GM18505 (cell line): ENCODE measurements at regions not wholly inside any gene's neighbourhood (a gene's known extent, or its start where the extent isn't known, plus 50 kb on each side); places are given as distances from the start of the nearest gene placed in this dataset.

Source experiments
- ATAC-seq: cut with Tn5 transposase; IDR thresholded peaks from one replicate; pipeline ENCODE4 v1.9.1; 2021; ENCODE audit not compliant: unreplicated experiment
- POLR2A ChIP-seq: IDR thresholded peaks from 4 replicates; pipeline ENCODE4 v1.6.1; 2011; ENCODE audit warnings: borderline replicate concordance; ENCODE audit not compliant: insufficient read depth, insufficient read length; ENCODE audit errors: extremely low read depth

GRCh38 chr2:228283491-228284171 is 102.1 kb upstream of the SPHKAP start:
- TF ChIP-seq POLR2A, result no peak
- no peak for ATAC-seq

DNA sequence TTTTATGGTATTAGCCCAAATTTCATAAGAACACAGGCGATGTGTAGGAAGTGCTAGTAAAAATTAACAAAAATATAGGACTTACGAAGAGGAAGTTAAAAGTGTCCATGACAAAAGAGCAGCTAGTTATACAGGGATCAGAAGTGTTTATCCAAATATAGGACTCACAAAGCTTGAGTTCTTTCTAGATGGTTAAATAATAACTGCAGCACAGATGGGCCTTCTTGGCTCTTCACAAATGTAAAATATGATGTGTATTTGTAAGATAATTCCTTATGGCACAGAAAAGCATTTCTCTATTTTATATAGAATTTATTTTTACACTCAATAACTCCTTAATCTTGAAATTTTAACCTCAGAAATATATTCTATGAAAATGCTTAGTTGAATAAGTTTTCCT is 100.9 kb upstream of the SPHKAP start:
- no peak for ATAC-seq
- TF ChIP-seq POLR2A, result no peak

DNA sequence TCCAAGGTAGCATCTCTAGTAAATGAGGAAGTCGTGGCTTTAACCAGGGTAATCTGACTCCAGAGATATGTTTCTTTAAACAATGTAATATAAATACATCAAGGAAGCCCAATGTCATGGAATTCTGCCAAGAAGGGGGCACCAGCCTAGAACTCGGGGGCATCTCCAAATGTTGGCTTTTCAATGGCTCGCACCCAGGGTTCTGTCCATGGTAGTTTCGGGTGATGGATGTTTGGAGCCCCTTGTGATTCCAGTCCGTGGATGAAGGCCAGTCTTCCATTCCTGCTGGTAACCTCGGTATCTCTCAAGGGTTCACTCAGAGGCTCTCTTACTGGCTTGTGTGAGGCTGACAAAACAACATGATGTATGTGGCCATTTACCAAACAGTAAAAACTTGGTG is 91.7 kb upstream of the SPHKAP start:
- no peak for TF ChIP-seq POLR2A
- ATAC-seq, result no peak

DNA sequence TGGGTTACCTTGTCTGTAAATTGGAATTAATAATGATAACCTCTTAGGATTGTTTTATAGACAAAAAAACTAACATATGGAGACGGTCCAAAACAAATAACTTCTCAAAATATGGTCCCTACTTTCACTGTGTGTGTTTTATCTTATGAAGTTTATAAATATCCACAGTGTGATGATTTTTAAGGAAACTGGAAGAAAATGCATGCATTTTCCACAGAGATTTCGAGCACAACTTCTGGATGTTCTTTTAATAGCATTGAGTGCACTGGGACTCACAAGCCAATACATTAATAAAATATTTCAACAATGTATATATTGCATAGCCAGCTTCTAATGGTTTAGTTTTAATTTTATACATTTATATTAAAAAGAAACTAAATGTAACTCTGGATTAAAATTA is 87.9 kb upstream of the SPHKAP start:
- TF ChIP-seq POLR2A, result no peak
- ATAC-seq, result no peak

DNA sequence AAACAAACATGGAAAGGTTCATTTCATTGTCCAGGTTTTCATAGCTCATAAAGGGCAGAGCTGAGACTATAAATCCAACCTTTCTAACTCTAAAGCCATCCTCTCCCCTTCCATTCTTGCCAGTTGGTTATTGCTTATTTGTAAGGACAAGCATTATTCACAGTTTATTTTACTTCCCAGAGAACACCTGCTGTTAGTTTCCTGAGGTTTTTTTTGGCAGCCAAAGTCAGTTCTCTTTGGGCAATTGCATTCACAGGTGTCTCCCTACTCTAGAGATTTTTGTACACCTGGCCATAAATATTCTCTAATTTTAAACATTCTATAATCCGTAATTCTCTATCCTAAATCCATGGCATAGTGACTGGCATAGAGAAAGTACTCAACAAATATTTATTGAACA is 87.3 kb upstream of the SPHKAP start:
- TF ChIP-seq POLR2A, result no peak
- no peak for ATAC-seq

- TF ChIP-seq POLR2A, result no peak
- no peak for ATAC-seq
Observed at GRCh38 chr2:228268301-228268700, 86.8 kb upstream of the SPHKAP start.

GRCh38 chr2:228263156-228263555 is 81.7 kb upstream of the SPHKAP start:
- ATAC-seq, result no peak

DNA sequence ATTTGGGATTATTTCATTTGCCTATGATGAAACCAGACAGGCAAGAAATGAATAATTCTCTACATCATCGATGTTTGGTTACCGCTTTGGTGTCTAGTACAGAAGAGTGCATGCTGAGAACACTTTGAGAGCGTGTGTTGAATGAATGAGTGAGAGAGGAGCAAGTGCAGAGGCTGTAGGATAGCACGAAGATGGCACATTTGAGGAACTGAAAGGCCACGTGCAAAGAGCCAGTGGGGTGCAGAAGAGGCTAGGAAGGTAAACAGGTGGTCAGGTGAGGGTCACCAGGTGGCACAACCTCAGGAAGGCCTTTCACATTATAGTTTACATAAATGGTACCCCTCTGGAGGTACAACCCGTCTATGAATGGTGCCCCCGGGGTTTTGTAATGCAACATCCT is 80.1 kb upstream of the SPHKAP start:
- no peak for ATAC-seq
- no peak for TF ChIP-seq POLR2A

More at GRCh38 chr2:228263156-228263555, 81.7 kb upstream of the SPHKAP start:
- TF ChIP-seq POLR2A, result no peak

DNA sequence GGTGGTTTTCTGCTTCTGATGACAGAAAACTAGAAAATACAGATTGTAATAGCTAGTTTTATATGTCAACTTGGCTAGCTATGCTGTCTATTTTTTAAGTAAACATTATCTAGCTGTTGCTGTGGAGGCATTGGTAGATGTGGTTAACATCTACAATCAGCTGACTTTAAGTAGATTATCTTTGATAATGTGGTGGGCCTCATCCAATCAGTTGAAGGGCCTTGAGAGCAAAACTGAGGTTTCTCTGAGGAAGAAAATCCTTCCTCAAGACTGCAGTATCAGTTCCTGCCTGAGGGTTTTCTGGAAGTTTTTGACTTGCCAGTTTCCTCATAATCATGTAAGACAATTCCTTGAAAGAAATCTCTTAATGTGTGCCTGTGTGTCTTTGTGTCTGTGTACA is 75.9 kb upstream of the SPHKAP start:
- ATAC-seq, result no peak
- no peak for TF ChIP-seq POLR2A

DNA sequence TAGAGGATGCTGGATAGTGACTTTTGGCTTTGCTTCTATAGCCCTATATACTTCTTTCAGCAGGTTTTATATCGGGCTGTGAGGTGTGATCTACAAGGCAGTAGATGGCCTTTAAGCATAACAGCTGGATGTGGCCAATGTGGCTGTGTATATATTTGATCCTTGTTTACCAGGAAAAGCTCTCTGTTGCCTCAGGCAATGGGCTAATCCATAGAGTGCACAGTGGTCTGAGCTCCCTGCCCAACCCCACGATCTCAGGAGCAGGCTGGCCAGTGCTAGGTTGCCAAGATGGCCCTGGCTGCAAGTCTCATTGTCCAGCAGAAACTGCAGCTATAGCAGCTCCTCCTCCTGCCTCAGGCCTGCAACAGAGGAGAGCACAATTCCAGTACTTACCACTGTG is 72.3 kb upstream of the SPHKAP start:
- ATAC-seq, result no peak

GRCh38 chr2:228247335-228247734 is 65.8 kb upstream of the SPHKAP start:
- no peak for ATAC-seq
- no peak for TF ChIP-seq POLR2A

More for the DNA sequence above, 72.3 kb upstream of the SPHKAP start:
- no peak for TF ChIP-seq POLR2A

- ATAC-seq, result no peak
- no peak for TF ChIP-seq POLR2A
Observed at GRCh38 chr2:228245601-228246000, 64.1 kb upstream of the SPHKAP start.

DNA sequence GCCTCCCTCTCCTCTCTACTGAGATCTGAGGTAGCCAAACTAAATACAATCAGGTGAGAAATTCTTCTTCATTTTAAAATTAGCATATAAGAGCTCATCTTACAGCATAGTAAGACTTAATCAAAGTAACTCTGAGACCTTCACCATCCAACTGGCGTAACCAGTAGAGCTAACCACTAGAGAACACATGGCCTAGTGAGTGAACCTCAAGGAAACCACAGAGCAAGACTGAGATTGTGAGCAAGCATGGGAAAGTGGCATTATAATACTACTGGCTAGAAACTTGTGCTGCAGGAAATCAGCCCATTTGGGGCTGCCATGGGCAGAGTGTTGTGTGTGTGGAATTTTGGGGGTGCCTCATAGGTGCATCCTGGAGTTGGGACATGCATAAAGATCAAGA is 61.1 kb upstream of the SPHKAP start:
- ATAC-seq, result no peak
- TF ChIP-seq POLR2A, result no peak

DNA sequence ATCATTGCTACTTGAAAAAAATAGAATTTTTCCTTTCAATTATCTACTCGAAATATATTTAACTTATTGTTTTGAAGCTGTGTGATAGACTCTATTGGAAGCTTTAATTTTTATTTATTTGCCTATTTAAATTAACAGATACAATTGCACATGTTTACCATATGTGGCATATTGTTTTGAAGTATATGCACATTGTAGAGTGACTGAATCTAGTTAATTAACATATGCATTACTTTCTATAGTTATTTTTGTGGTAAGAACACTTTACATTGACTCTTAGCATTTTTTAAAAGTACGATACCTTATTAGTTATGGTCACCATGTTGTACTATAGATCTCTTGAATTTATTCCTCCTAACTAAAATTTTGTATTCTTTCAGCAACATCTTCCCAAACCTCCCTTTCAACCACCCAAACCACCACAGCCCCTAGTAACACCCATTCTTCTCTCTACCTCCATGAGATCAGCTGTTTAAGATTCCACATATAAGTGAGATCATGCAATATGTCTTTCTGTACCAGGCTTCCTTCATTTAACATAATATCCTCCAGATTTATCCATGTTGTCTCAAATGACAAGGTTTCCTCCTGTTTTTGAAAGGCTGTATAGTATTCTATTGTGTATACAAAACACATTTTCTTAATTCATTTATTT is 58.5 kb upstream of the SPHKAP start:
- TF ChIP-seq POLR2A, result no peak
- no peak for ATAC-seq
